ENCODE measurements at regions not wholly inside any gene's neighbourhood (a gene's known extent, or its start where the extent isn't known, plus 50 kb on each side); places are given as distances from the start of the nearest gene placed in this dataset.

DNA sequence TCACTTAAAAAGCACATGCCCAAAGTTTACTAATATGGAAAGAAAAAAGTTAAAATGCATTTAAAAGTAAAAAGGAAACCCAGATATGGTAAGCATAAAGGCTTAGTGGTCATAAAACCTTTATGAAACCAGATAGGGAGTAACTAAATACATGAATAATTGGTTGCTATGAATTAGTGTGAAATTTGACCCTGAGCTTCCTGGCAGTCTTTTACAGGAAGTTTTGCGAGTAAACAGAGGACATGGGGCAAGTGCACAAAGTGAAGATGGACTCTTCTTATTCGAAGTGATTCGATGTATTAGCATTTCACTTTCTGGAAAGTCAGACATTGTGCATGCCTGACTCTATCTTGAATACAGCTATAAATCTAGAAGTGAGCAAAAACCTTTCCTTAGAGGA is 90.9 kb upstream of the MLIP start:
- no peak overlapping the region for H3K27ac Mint-ChIP-seq
- no peak overlapping the region for H3K4me3 Mint-ChIP-seq
- no peaks in the 10 kb centered on the region for H3K36me3 Mint-ChIP-seq
- CTCF ChIA-PET, result no interaction called here
- no peaks in the 10 kb centered on the region for H3K27me3 Mint-ChIP-seq
- H3K4me1 Mint-ChIP-seq, result no peaks in the 10 kb centered on the region
- H3K9me3 Mint-ChIP-seq, result no peaks in the 10 kb centered on the region
- no peak for DNase-seq

DNA sequence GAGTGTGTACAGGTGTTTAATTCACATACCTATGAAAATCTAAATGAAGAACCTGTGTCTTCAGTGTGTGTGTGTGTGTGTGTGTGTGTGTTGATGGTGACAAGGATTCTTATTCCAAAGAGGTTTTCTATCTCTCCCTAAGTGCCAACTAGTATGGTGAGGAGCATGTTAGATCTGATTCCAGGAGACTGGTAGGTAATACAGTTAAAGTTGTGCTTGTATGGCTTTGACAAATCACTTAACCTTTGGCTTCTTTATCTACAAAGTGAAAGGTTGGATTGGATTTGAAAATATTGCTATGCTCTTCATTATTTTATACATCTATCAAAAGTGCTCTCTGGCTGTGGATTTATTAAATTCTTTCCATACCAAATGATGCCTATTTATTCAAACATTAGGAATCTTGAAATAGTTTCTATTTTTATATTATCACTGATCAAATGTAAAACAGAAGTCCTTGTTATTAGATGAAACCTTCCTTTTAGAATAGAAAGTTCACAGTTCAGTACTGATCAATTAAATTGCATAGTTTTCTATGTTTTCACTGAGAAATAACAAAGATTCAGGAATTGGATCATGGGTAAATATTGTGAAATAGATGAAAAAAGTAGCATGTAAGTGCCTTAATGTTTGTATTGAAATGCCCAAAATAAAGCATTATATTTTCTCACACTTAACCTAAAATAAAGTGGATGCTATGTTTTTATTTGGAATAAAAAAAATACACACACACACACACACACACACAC is 84.4 kb upstream of the MLIP start:
- Mint-ChIP-seq H3K36me3 (no peaks in the 10 kb centered on the region), H3K27ac (no peak overlapping the region), H3K4me1 (no peaks in the 10 kb centered on the region), H3K9me3 (no peaks in the 10 kb centered on the region), H3K4me3 (no peak overlapping the region), H3K27me3 (no peaks in the 10 kb centered on the region)
- CTCF ChIA-PET, result no interaction called here
- DNase-seq, result no peak

DNA sequence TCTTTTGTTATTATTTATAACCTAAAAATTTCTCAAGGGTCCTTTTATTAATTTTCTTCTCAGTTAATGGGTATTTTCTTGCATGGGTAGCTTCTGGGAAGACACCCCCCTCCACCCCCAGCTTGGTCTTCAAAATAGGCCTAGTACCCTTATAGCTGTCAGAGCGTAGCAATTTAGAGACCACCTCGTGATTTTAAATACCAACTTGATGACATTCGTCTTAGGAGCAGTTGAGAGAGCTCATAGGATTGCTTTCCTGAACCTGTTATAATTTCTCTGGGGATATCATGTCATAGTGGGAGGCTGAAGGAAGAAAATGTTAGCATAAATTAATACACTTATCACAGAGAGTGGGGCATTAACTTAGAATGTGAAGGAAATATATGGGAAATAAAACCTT is 83.1 kb upstream of the MLIP start:
- no peak for DNase-seq
- H3K4me1 Mint-ChIP-seq, result no peaks in the 10 kb centered on the region
- CTCF ChIA-PET, result no interaction called here
- H3K4me3 Mint-ChIP-seq, result no peak overlapping the region
- H3K27ac Mint-ChIP-seq, result no peak overlapping the region
- no peaks in the 10 kb centered on the region for H3K36me3 Mint-ChIP-seq
- no peaks in the 10 kb centered on the region for H3K27me3 Mint-ChIP-seq
- H3K9me3 Mint-ChIP-seq, result no peaks in the 10 kb centered on the region

DNA sequence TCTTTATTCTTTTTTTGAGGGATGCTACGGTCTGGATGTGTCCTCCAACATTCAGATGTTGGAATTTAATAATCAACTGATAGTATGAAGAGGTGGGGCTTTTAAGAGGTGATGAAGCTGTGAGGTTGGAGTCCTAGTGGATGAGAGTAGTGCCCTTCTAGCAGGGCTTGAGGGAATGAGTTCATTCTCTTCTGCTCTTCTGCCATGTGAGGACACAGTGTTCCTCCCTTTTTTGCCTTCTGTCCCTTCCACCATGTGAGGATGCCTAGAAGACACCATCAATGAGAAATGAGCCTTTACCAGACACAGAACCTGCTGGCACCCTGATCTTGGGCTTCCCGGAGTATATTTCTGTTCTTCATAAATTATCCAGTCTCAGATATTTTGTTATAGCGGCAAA is 82.1 kb upstream of the MLIP start:
- no peaks in the 10 kb centered on the region for H3K27me3 Mint-ChIP-seq
- CTCF ChIA-PET, result no interaction called here
- no peaks in the 10 kb centered on the region for H3K4me1 Mint-ChIP-seq
- no peak for DNase-seq
- H3K9me3 Mint-ChIP-seq, result no peaks in the 10 kb centered on the region
- H3K4me3 Mint-ChIP-seq, result no peak overlapping the region
- no peak overlapping the region for H3K27ac Mint-ChIP-seq
- no peaks in the 10 kb centered on the region for H3K36me3 Mint-ChIP-seq

DNA sequence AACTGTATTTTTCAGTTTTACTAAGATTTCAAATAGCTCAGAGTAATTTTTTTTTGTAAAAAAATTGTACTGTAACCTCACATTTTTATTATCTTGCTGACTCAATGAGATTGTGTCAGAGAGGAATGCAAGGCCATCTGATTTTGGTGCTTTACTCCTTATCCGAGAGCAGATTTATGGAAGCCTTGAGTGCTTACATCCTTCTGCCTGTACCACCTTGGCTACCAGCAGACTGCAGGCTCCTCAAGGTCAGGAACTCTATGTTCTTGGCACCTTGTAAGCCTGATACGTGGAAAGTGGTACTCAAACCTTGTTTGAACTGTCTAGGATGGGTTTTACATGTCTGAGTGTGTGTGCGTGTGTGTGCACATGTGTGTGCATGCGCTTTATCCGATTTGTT is 80.1 kb upstream of the MLIP start:
- no peak overlapping the region for H3K27ac Mint-ChIP-seq
- no peaks in the 10 kb centered on the region for H3K9me3 Mint-ChIP-seq
- CTCF ChIA-PET, result no interaction called here
- H3K4me3 Mint-ChIP-seq, result no peak overlapping the region
- no peaks in the 10 kb centered on the region for H3K36me3 Mint-ChIP-seq
- DNase-seq, result no peak
- no peaks in the 10 kb centered on the region for H3K27me3 Mint-ChIP-seq
- H3K4me1 Mint-ChIP-seq, result no peaks in the 10 kb centered on the region

DNA sequence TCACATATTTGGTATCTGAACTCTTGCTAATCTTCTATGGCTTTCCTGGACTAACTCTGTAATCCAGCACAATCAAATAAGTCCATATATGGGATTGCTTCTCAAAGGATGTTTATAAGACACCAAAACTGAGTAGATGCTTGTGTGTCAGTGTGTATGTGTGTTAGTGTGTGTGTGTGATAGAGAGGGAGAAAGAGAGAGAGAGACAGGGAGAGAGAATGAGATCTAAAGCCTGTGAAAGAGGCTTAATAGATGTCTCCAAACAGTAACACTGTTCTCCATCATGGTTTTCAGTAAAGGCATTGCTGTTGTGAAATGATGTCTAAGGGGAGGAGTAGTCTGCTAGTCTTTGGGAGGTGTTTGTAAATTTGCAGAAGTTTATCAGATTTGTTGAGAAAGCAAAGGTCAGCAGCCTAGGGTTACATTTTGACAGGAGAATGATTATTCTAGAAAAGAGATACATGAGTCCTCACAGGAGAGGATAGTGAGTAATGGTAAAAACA is 73.9 kb upstream of the MLIP start:
- CTCF ChIA-PET, result no interaction called here
- no peaks in the 10 kb centered on the region for H3K4me1 Mint-ChIP-seq

DNA sequence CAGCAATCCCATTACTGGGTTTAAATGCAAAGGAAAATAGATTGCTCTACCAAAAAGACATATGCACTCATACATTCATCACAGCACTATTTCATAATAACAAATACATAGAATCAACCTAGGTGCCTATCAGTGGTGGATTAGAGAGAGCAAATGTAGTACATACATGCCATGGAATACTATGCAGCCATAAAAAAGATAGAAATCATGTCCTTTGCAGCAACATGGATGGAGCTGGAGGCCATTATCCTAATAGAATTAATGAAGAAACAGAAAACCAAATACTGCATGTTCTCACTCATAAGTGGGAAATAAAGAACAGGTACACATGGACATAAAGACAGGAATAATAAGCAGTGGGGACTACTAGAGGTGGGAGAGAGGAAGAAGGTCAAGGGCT is 70.7 kb upstream of the MLIP start:
- Mint-ChIP-seq H3K27me3 (no peaks in the 10 kb centered on the region), H3K4me1 (no peaks in the 10 kb centered on the region), H3K9me3 (no peaks in the 10 kb centered on the region), H3K27ac (no peak overlapping the region), H3K36me3 (no peaks in the 10 kb centered on the region), H3K4me3 (no peak overlapping the region)
- no peak for DNase-seq
- CTCF ChIA-PET, result no interaction called here

More for the DNA sequence above, 73.9 kb upstream of the MLIP start:
- Mint-ChIP-seq H3K9me3 (no peaks in the 10 kb centered on the region), H3K36me3 (no peaks in the 10 kb centered on the region), H3K4me3 (no peak overlapping the region), H3K27ac (no peak overlapping the region), H3K27me3 (no peaks in the 10 kb centered on the region)
- DNase-seq, result no peak

DNA sequence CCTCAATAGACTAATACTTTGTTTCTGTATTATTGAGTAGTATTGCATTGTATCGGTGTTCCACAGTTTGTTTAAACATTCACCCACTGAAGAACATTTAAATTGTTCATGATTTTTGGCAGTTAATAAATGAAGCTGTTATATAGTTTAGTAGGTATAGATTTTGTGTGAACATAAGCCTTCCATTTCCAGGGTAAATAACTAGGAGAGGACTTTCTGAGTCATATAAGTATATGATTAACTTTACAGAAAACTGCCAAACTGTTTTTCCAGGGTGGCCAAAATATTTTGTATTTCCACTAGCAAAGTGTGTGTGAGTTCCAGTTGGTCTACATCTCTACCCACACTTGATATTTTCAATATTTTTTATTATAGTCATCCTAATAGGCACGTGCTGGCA is 70.0 kb upstream of the MLIP start:
- Mint-ChIP-seq H3K27ac (no peak overlapping the region), H3K9me3 (no peaks in the 10 kb centered on the region), H3K36me3 (no peaks in the 10 kb centered on the region), H3K4me3 (no peak overlapping the region), H3K27me3 (no peaks in the 10 kb centered on the region), H3K4me1 (no peaks in the 10 kb centered on the region)
- CTCF ChIA-PET, result no interaction called here
- no peak for DNase-seq

DNA sequence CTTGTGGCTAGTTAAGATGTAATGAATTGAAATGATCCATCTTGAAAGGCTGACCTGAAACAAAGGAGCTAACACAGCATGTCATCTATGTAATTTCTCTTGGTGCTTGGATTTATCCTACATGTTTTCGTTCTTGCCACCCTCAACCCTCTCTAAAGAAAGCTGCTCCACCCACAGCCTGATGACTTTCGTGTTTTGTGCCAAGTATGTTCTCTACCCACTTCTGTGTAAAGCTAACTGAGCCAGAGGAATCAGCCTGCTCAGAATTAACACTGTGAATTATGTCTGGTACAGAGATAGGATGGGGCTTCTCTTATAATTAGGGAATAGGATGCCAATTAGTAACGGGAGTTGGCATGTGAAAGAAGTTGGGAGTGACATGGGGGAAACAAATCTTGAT is 67.9 kb upstream of the MLIP start:
- H3K27ac Mint-ChIP-seq, result no peak overlapping the region
- H3K36me3 Mint-ChIP-seq, result no peaks in the 10 kb centered on the region
- H3K9me3 Mint-ChIP-seq, result no peaks in the 10 kb centered on the region
- CTCF ChIA-PET, result no interaction called here
- no peaks in the 10 kb centered on the region for H3K4me1 Mint-ChIP-seq
- H3K4me3 Mint-ChIP-seq, result no peak overlapping the region
- no peak for DNase-seq
- H3K27me3 Mint-ChIP-seq, result no peaks in the 10 kb centered on the region

DNA sequence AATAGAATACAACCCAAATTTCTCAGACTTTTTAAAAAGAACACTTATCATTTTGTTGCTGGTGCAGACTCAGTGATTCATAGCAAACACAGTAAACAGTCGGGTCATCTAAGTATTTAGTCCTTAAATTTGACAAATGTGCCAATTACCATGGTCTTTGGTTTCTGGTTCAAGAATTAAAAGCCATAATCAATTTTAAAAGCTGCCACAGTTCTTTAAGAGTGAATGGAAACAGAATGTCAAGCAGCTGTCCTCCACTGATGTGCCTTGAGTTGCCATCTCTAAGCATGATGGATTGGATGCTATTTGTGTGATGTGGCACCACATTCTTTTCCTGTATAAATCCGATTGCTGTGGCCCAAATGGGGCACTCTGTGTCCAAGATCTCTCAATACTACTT is 67.2 kb upstream of the MLIP start:
- H3K4me1 Mint-ChIP-seq, result no peaks in the 10 kb centered on the region
- no peaks in the 10 kb centered on the region for H3K36me3 Mint-ChIP-seq
- CTCF ChIA-PET, result no interaction called here
- H3K4me3 Mint-ChIP-seq, result no peak overlapping the region
- no peaks in the 10 kb centered on the region for H3K9me3 Mint-ChIP-seq
- no peak for DNase-seq
- no peak overlapping the region for H3K27ac Mint-ChIP-seq
- no peaks in the 10 kb centered on the region for H3K27me3 Mint-ChIP-seq

DNA sequence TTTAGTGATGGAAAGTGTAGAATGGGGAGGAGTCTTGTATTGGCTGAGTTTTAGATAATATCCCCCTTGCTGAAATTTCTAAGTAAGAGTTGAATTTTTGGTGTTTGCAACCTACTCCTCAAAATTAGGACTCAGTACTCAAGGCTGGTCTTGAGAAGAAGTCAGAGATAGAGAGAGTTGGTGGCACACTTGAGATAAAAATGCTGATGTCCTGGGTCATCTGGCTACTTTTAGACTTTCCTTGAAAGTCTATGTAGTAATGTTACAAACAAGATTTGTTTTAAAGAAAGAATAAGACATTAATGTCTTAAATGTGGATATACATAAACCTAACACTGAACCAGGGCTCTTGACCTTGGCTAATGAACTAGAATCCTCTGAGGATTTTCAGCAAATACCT is 62.5 kb upstream of the MLIP start:
- CTCF ChIA-PET, result no interaction called here
- Mint-ChIP-seq H3K4me1 (no peaks in the 10 kb centered on the region), H3K9me3 (no peaks in the 10 kb centered on the region), H3K27ac (no peak overlapping the region), H3K36me3 (no peaks in the 10 kb centered on the region), H3K27me3 (no peaks in the 10 kb centered on the region), H3K4me3 (no peak overlapping the region)
- no peak for DNase-seq

DNA sequence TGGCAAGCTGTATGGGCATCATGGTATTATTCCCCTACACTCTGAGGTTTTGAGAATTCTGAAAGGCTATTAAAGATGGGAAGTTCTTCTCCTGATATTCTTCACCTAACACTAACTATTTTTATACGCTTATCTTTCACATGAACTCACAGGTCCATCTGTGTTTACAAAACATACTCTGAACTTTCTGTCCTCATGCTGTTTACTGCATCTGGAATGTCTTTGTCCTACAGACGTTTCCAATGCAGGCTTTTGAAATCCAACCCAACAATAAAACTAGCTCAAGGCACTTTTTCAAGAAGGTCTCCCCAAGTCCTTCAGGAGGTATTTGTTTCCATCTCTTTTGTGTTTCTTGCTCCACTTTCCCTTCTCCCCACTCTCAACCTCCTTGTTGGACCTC is 60.5 kb upstream of the MLIP start:
- DNase-seq, result no peak
- CTCF ChIA-PET, result no interaction called here
- Mint-ChIP-seq H3K36me3 (no peaks in the 10 kb centered on the region), H3K4me3 (no peak overlapping the region), H3K4me1 (no peaks in the 10 kb centered on the region), H3K9me3 (no peaks in the 10 kb centered on the region), H3K27me3 (no peaks in the 10 kb centered on the region), H3K27ac (no peak overlapping the region)

DNA sequence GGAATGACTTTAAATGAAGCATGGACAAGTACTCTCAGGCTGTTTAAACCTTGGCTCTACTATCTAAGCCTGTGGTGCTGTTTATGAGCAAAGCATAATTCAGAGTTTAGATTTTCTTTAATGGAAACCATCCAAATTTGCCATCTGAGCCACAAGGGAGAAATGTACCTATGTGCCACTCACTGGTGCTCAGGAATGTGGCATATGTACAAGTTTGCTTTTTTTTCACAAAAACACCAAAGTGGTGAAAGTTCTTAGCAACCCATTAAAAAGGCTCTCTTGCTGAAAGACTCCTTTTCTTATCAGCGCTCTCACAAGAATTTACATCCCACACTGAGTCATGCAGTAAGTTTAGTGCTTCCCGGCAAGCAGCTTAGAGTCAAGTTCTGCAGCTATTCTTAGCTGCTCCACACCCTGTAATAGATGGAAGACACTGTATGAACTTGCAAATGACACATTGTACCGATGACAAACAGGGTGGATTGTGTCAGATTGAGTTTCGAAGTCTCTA is 57.3 kb upstream of the MLIP start:
- no peak for DNase-seq
- Mint-ChIP-seq H3K27ac (no peak overlapping the region), H3K4me1 (no peaks in the 10 kb centered on the region), H3K9me3 (no peaks in the 10 kb centered on the region), H3K36me3 (no peaks in the 10 kb centered on the region), H3K4me3 (no peak overlapping the region), H3K27me3 (no peaks in the 10 kb centered on the region)
- CTCF ChIA-PET, result no interaction called here

DNA sequence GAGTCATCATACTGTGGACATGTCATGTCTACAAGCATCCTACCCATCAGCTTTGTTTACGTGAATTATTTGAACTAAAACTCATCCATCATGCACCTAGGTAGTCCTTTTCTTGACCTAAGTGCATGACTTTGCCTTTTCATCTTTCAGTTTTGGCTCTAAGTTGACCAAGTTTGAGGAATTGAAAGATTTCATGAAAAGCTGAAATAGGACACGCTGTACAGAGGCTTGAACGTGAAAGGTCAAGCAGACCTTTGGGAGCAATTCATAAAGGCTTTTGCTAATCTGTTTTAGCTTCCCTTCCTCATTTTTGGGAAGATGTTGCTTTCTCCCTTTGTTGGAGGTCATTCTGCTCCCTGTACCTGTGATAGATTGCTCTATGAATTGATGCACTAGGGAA is 55.1 kb upstream of the MLIP start:
- H3K4me3 Mint-ChIP-seq, result no peak overlapping the region
- H3K4me1 Mint-ChIP-seq, result no peaks in the 10 kb centered on the region
- no peaks in the 10 kb centered on the region for H3K36me3 Mint-ChIP-seq

DNA sequence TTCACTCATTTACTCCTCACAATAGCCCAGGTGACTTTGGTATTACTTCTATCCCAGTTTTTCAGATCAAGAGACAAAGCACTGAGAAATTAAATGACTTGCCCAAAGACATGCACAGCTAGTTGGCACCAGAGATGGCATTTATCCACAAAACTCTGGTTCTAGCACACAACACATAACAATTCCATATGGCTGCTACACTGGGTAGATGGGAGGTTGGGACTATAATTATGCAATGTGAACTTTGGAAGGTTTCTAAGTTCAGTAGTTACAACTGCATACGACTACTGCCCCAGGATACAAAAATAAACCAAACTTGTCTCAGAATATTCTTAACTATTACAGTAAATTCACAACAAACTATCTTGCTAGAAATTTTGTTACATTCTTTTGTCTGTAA is 54.2 kb upstream of the MLIP start:
- CTCF ChIA-PET, result no interaction called here
- H3K4me1 Mint-ChIP-seq, result no peaks in the 10 kb centered on the region
- DNase-seq, result no peak
- no peaks in the 10 kb centered on the region for H3K27me3 Mint-ChIP-seq
- no peaks in the 10 kb centered on the region for H3K36me3 Mint-ChIP-seq
- H3K4me3 Mint-ChIP-seq, result no peak overlapping the region
- H3K27ac Mint-ChIP-seq, result no peak overlapping the region
- no peaks in the 10 kb centered on the region for H3K9me3 Mint-ChIP-seq

More for the DNA sequence above, 55.1 kb upstream of the MLIP start:
- no peaks in the 10 kb centered on the region for H3K9me3 Mint-ChIP-seq
- no peaks in the 10 kb centered on the region for H3K27me3 Mint-ChIP-seq
- CTCF ChIA-PET, result no interaction called here
- no peak for DNase-seq
- H3K27ac Mint-ChIP-seq, result no peak overlapping the region

DNA sequence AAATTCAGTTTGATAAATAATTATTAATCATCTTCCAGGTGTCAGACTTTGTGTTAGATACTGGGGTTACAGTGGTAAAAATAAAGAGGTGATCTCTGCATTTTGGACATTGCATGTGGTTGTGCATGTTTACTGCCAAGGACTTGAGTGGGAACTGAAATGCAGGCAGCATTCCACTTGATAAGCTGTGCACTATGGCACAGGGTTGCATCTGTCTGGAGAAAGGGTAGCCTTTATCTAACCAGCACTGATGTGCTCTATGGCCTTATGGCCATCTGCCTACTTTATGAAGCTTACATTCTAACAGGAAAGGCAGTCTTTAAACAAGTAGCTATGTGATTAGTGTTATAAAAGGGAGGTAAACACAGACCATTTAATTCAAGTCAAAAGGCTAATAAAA is 53.0 kb upstream of the MLIP start:
- Mint-ChIP-seq H3K4me3 (no peak overlapping the region), H3K27me3 (no peaks in the 10 kb centered on the region), H3K36me3 (no peaks in the 10 kb centered on the region), H3K9me3 (no peaks in the 10 kb centered on the region), H3K27ac (no peak overlapping the region), H3K4me1 (no peaks in the 10 kb centered on the region)
- CTCF ChIA-PET, result no interaction called here
- no peak for DNase-seq
